ENCODE measurements at regions not wholly inside any gene's neighbourhood (a gene's known extent, or its start where the extent isn't known, plus 50 kb on each side); places are given as distances from the start of the nearest gene placed in this dataset.

- Histone ChIP-seq H3K4me1 (ENCODE audit: insufficient read depth, low read length, poor library complexity, severe bottlenecking) (no peaks in the 10 kb centered on the region), H3K4me3 (ENCODE audit: low read depth, low read length, poor library complexity, severe bottlenecking) (no peak overlapping the region), H3K27me3 (replicated peaks; ENCODE audit: insufficient read depth, low read depth, low read length, poor library complexity) (no peaks in the 10 kb centered on the region), H3K9me3 (ENCODE audit: low read depth, low read length, poor library complexity, severe bottlenecking) (no peaks in the 10 kb centered on the region), H3K27ac (ENCODE audit: low read depth, low read length, poor library complexity, severe bottlenecking) (no peak overlapping the region), H3K36me3 (ENCODE audit: insufficient read depth, low read length, poor library complexity, severe bottlenecking) (no peaks in the 10 kb centered on the region)
- intact Hi-C loops (cut with micrococcal nuclease; ENCODE audit: unreplicated experiment), result no loop called here
- no TSS peak for BruUV-seq (replicated peaks)
- CTCF ChIA-PET, result no interaction called here
- no peak for TF ChIP-seq CTCF (conservative IDR thresholded peaks at IDR 0.05; ENCODE audit: low read depth, low read length)
- no peak for TF ChIP-seq EZH2 (IDR thresholded peaks at IDR 0.05; ENCODE audit: borderline replicate concordance, low read depth, low read length, poor library complexity, severe bottlenecking)
- POLR2A ChIA-PET (ENCODE audit: low non-redundant PET), result no interaction called here
- no peak for DNase-seq (ENCODE audit: low spot score)
These were observed 550.9 kb upstream of the FAT3 start for GRCh38 chr11:91673705-91674104.

- no peaks in the 10 kb centered on the region for H3K36me3 ChIP-seq (ENCODE audit: insufficient read depth, low read length, poor library complexity, severe bottlenecking)
- no peaks in the 10 kb centered on the region for H3K9me3 ChIP-seq (ENCODE audit: low read depth, low read length, poor library complexity, severe bottlenecking)
- no peak for TF ChIP-seq CTCF (conservative IDR thresholded peaks at IDR 0.05; ENCODE audit: low read depth, low read length)
- TF ChIP-seq EZH2 (IDR thresholded peaks at IDR 0.05; ENCODE audit: borderline replicate concordance, low read depth, low read length, poor library complexity, severe bottlenecking), result no peak
- H3K4me1 ChIP-seq (ENCODE audit: insufficient read depth, low read length, poor library complexity, severe bottlenecking), result peaks cover 4% of the 10 kb centered on the region
- no peak overlapping the region for H3K4me3 ChIP-seq (ENCODE audit: low read depth, low read length, poor library complexity, severe bottlenecking)
- DNase-seq (ENCODE audit: low spot score), result peak; percentile 10
- H3K27me3 ChIP-seq (replicated peaks; ENCODE audit: insufficient read depth, low read depth, low read length, poor library complexity), result no peaks in the 10 kb centered on the region
- intact Hi-C loops (cut with micrococcal nuclease; ENCODE audit: unreplicated experiment), result no loop called here
- ChIA-PET CTCF (no interaction called here), POLR2A (ENCODE audit: low non-redundant PET) (no interaction called here)
- BruUV-seq (replicated peaks), result no TSS peak
- no peak overlapping the region for H3K27ac ChIP-seq (ENCODE audit: low read depth, low read length, poor library complexity, severe bottlenecking)
These were observed 560.1 kb upstream of the FAT3 start for GRCh38 chr11:91664521-91664920.

- no peaks in the 10 kb centered on the region for H3K36me3 ChIP-seq (ENCODE audit: insufficient read depth, low read length, poor library complexity, severe bottlenecking)
- POLR2A ChIA-PET (ENCODE audit: low non-redundant PET), result interaction anchor here (0.5 kb wide), 1 partner anchor 899 kb away, joined by 16 read pairs; no protein-coding TSS in a partner anchor
- DNase-seq (ENCODE audit: low spot score), result no peak
- no peaks in the 10 kb centered on the region for H3K9me3 ChIP-seq (ENCODE audit: low read depth, low read length, poor library complexity, severe bottlenecking)
- H3K4me3 ChIP-seq (ENCODE audit: low read depth, low read length, poor library complexity, severe bottlenecking), result no peak overlapping the region
- no peaks in the 10 kb centered on the region for H3K27me3 ChIP-seq (replicated peaks; ENCODE audit: insufficient read depth, low read depth, low read length, poor library complexity)
- BruUV-seq (replicated peaks), result no TSS peak
- intact Hi-C loops (cut with micrococcal nuclease; ENCODE audit: unreplicated experiment), result no loop called here
- no peak overlapping the region for H3K27ac ChIP-seq (ENCODE audit: low read depth, low read length, poor library complexity, severe bottlenecking)
- TF ChIP-seq CTCF (conservative IDR thresholded peaks at IDR 0.05; ENCODE audit: low read depth, low read length) (no peak), EZH2 (IDR thresholded peaks at IDR 0.05; ENCODE audit: borderline replicate concordance, low read depth, low read length, poor library complexity, severe bottlenecking) (no peak)
- no peaks in the 10 kb centered on the region for H3K4me1 ChIP-seq (ENCODE audit: insufficient read depth, low read length, poor library complexity, severe bottlenecking)
- CTCF ChIA-PET, result no interaction called here
These were observed 564.6 kb upstream of the FAT3 start for GRCh38 chr11:91660036-91660435.
